SK-N-SH treated with all-trans-retinoic acid at 6 μM for 48 hours (cell line): ENCODE measurements at regions not wholly inside any gene's neighbourhood (a gene's known extent, or its start where the extent isn't known, plus 50 kb on each side); places are given as distances from the start of the nearest gene placed in this dataset.
"Not testable (repeated sequence)": the region's sequence is repeated elsewhere in the genome, so short reads cannot be mapped to it uniquely, and the experiment has no call there.

Experiments
- PATZ1 ChIP-seq: fragments of 250-450 bp; sonication (Bioruptor Pico); IDR thresholded peaks from 2 replicates; pipeline ENCODE4 v1.8.0; 2020; ENCODE audit warnings: mild to moderate bottlenecking, moderate library complexity, borderline replicate concordance
- TF ChIP-seq, protein P1 (sequence below): fragments of 250-450 bp; sonication (Bioruptor Pico); IDR thresholded peaks from 2 replicates; pipeline ENCODE4 v1.5.1; 2020; ENCODE audit warnings: low read depth, mild to moderate bottlenecking, moderate library complexity

- TF ChIP-seq PATZ1, result not testable (repeated sequence)
- TF ChIP-seq, protein P1, sequence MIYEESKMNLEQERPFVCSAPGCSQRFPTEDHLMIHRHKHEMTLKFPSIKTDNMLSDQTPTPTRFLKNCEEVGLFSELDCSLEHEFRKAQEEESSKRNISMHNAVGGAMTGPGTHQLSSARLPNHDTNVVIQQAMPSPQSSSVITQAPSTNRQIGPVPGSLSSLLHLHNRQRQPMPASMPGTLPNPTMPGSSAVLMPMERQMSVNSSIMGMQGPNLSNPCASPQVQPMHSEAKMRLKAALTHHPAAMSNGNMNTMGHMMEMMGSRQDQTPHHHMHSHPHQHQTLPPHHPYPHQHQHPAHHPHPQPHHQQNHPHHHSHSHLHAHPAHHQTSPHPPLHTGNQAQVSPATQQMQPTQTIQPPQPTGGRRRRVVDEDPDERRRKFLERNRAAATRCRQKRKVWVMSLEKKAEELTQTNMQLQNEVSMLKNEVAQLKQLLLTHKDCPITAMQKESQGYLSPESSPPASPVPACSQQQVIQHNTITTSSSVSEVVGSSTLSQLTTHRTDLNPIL (CRISPR knock-in tag), result not testable (repeated sequence)
These were observed 67.5 kb upstream of the TBX18 start for GRCh38 chr6:84831924-84832323.
